ENCODE measurements at regions not wholly inside any gene's neighbourhood (a gene's known extent, or its start where the extent isn't known, plus 50 kb on each side); places are given as distances from the start of the nearest gene placed in this dataset.

- DNase-seq (ENCODE audit: low read depth), result no peak
- H3K4me3 ChIP-seq (ENCODE audit: low read length), result no peak overlapping the region
- TF ChIP-seq CTCF (conservative IDR thresholded peaks at IDR 0.05; ENCODE audit: low read length), result no peak
Observed at GRCh38 chr5:18483451-18483850, 849.2 kb downstream of the TAF11L14 start.

DNA sequence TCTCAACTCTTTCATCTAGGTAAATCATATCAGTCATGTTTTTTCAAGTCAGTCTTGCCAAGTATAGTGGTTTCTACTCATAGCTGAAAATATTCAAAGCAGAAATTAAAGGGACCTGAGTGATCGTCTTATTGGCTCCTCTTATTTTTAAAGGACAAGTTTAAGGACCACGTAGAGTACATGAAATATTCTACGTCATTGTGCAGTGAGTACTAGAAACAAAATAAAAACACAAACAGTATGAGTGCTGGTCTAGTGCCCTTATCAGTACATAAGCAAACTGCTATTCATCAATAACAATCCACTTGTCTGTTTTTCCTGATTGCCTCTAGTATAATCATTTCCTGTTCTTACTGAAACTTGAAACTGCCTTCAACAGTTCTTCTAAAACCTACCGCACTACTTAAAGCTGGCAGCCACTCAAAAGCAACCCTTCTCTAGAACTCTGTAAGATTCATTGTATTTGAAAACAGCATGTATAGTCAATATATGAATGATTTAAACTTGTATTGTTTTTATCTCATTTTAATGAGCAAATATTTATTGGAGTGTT lies 853.7 kb downstream of the TAF11L14 start:
- H3K4me3 ChIP-seq (ENCODE audit: low read length), result no peak overlapping the region
- no peak for DNase-seq (ENCODE audit: low read depth)
- TF ChIP-seq CTCF (conservative IDR thresholded peaks at IDR 0.05; ENCODE audit: low read length), result no peak

GRCh38 chr5:18489703-18490102 lies 855.4 kb downstream of the TAF11L14 start:
- no peak for TF ChIP-seq CTCF (conservative IDR thresholded peaks at IDR 0.05; ENCODE audit: low read length)
- H3K4me3 ChIP-seq (ENCODE audit: low read length), result no peak overlapping the region
- no peak for DNase-seq (ENCODE audit: low read depth)

DNA sequence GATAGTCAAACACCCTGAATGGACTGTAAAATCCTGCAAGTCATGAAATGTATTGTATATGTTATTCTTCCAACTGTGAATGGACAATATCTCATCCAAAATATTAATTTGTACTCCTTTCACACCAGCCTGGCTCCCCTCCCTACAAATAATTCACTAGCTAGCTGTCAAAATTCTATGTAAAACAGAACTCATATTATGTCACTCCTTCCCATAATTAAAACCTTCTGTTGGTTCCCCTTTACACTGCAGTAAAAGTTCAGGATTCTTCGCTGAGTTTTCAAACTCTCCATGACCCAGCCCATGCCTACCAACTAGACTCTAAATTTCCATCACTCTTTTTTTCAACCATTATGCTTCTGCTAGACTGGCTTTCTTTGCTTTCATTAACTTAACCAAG lies 857.1 kb downstream of the TAF11L14 start:
- DNase-seq (ENCODE audit: low read depth), result no peak
- no peak overlapping the region for H3K4me3 ChIP-seq (ENCODE audit: low read length)
- no peak for TF ChIP-seq CTCF (conservative IDR thresholded peaks at IDR 0.05; ENCODE audit: low read length)

DNA sequence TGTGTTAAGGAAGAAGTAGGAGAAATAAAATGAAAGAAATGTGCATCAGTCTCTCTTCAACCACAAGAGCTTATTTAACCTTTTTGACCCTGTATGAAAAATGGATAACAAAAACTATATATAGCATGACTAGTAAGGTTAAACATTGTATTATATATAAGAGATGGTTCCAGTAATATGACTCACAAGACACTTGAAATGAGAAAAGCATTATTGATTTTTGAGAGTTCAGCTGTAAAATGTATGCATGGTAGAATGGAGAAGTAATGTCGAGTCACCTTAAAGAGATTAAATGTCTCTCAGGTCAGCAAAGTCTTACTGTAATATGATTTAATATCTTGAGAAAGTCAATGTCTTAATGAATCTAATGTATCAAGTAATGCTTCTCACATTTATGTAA lies 860.9 kb downstream of the TAF11L14 start:
- DNase-seq (ENCODE audit: low read depth), result no peak
- TF ChIP-seq CTCF (conservative IDR thresholded peaks at IDR 0.05; ENCODE audit: low read length), result no peak
- H3K4me3 ChIP-seq (ENCODE audit: low read length), result no peak overlapping the region

- no peak for TF ChIP-seq CTCF (conservative IDR thresholded peaks at IDR 0.05; ENCODE audit: low read length)
- no peak overlapping the region for H3K4me3 ChIP-seq (ENCODE audit: low read length)
- no peak for DNase-seq (ENCODE audit: low read depth)
Observed at GRCh38 chr5:18496041-18496440, 861.8 kb downstream of the TAF11L14 start.

GRCh38 chr5:18497089-18497488 lies 862.8 kb downstream of the TAF11L14 start:
- no peak for DNase-seq (ENCODE audit: low read depth)
- no peak for TF ChIP-seq CTCF (conservative IDR thresholded peaks at IDR 0.05; ENCODE audit: low read length)
- H3K4me3 ChIP-seq (ENCODE audit: low read length), result no peak overlapping the region

Data from AG10803 (cell line).